Osteocyte (in vitro differentiated cells): ENCODE measurements at regions not wholly inside any gene's neighbourhood (a gene's known extent, or its start where the extent isn't known, plus 50 kb on each side); places are given as distances from the start of the nearest gene placed in this dataset.
A peak's percentile ranks its signal among the peaks of the same experiment; 100 is the strongest.

Source experiments
- DNase-seq: peaks from one replicate; pipeline ENCODE4 v3.0.0; 2021; ENCODE audit warnings: mixed read lengths; ENCODE audit not compliant: unreplicated experiment; ENCODE audit errors: extremely low spot score
- H3K27ac Mint-ChIP-seq: one replicate; pipeline ENCODE4 v1.8.0; 2021; ENCODE audit warnings: mild to moderate bottlenecking, mixed read lengths; ENCODE audit not compliant: unreplicated experiment
- H3K27me3 Mint-ChIP-seq: one replicate; pipeline ENCODE4 v1.8.0; 2021; ENCODE audit warnings: mixed read lengths; ENCODE audit not compliant: unreplicated experiment
- H3K36me3 Mint-ChIP-seq: one replicate; pipeline ENCODE4 v1.8.0; 2021; ENCODE audit warnings: mixed read lengths; ENCODE audit not compliant: unreplicated experiment
- H3K4me1 Mint-ChIP-seq: one replicate; pipeline ENCODE4 v1.8.0; 2021; ENCODE audit warnings: mixed read lengths; ENCODE audit not compliant: unreplicated experiment
- H3K4me3 Mint-ChIP-seq: one replicate; pipeline ENCODE4 v1.8.0; 2021; ENCODE audit warnings: mild to moderate bottlenecking, moderate library complexity, mixed read lengths; ENCODE audit not compliant: unreplicated experiment
- H3K9me3 Mint-ChIP-seq: one replicate; pipeline ENCODE4 v1.8.0; 2021; ENCODE audit warnings: mixed read lengths; ENCODE audit not compliant: unreplicated experiment
- CTCF ChIP-seq: fragments of 200-600 bp; sonication (generic); IDR thresholded peaks from 2 replicates; pipeline ENCODE4 v1.5.0; 2021; ENCODE audit warnings: antibody characterized with exemption, mild to moderate bottlenecking, moderate library complexity

DNA sequence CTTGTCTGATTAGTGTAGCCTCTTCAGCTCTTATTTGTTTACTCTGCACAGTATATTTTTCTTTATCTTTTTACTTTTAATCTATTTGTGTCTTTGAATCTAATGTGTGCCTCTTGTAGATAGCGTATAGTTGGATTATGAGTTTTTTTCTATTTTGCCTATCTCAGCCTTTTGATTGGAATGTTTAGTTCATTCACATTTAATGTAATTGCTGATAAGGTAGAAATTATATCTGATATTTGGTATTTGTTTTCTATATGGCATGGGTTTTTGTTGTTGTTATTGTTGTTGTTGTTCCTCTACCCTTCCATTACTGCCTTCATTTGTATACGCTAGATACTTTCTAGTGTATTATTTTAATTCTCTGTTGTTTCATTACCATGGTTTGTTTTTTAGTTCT, 131.7 kb upstream of the GRIK3 start:
- H3K36me3 Mint-ChIP-seq = no peaks in the 10 kb centered on the region
- H3K9me3 Mint-ChIP-seq = peaks cover 32% of the 10 kb centered on the region
- H3K4me1 Mint-ChIP-seq = no peaks in the 10 kb centered on the region
- no peak for TF ChIP-seq CTCF
- H3K27me3 Mint-ChIP-seq = no peaks in the 10 kb centered on the region
- no peak overlapping the region for H3K27ac Mint-ChIP-seq
- no peak for DNase-seq
- H3K4me3 Mint-ChIP-seq = no peak overlapping the region

DNA sequence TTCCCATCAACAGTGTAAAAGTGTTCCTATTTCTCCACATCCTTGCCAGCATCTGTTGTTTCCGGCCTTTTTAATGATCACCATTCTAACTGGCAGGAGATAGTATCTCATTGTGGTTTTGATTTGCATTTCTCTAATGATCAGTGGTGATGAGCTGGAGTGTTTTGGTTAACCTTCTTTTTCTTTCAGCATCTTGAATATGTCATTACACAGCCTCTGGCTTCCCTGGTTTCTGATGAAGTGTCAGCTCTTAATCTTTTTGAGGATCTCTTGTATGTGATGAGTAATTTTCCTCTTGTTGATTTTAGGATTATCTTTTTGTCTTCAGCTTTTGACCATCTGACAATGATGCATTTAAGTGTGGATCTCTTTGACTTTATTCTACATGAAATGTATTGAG, 133.2 kb upstream of the GRIK3 start:
- no peak overlapping the region for H3K27ac Mint-ChIP-seq
- H3K36me3 Mint-ChIP-seq = no peaks in the 10 kb centered on the region
- no peak for DNase-seq
- peaks cover 20% of the 10 kb centered on the region for H3K9me3 Mint-ChIP-seq
- TF ChIP-seq CTCF = no peak
- H3K4me3 Mint-ChIP-seq = no peak overlapping the region
- no peaks in the 10 kb centered on the region for H3K4me1 Mint-ChIP-seq
- no peaks in the 10 kb centered on the region for H3K27me3 Mint-ChIP-seq

DNA sequence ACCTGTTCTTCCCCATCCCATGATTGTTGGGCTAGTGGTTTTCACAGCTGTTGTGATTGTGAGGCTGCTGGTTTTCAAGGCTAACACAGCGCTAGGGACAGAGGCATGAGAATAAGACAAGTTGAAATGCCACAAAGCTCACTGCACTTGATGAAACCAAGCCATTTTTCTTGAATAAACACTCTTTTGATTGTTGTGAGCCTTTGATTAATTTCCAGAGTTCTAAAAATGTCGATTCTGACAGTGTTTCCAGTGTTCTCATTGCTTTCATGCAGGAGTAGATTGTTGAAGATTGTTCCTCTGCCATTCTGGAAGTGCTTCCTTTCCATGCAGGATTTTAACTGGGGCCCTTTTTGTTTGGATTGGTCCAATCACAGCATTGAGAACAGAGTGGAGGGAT, 134.9 kb upstream of the GRIK3 start:
- TF ChIP-seq CTCF = no peak
- H3K4me3 Mint-ChIP-seq = no peak overlapping the region
- no peaks in the 10 kb centered on the region for H3K4me1 Mint-ChIP-seq
- H3K36me3 Mint-ChIP-seq = no peaks in the 10 kb centered on the region
- DNase-seq = no peak
- H3K27me3 Mint-ChIP-seq = no peaks in the 10 kb centered on the region
- H3K9me3 Mint-ChIP-seq = peaks cover 8% of the 10 kb centered on the region
- H3K27ac Mint-ChIP-seq = no peak overlapping the region

- peak; percentile 53 for DNase-seq
- H3K27me3 Mint-ChIP-seq = no peaks in the 10 kb centered on the region
- H3K4me1 Mint-ChIP-seq = no peaks in the 10 kb centered on the region
- no peak overlapping the region for H3K27ac Mint-ChIP-seq
- TF ChIP-seq CTCF = no peak
- no peaks in the 10 kb centered on the region for H3K36me3 Mint-ChIP-seq
- peaks cover 8% of the 10 kb centered on the region for H3K9me3 Mint-ChIP-seq
- H3K4me3 Mint-ChIP-seq = no peak overlapping the region
Observed at GRCh38 chr1:37169743-37170275, 135.5 kb upstream of the GRIK3 start.

GRCh38 chr1:37171691-37172090, 137.4 kb upstream of the GRIK3 start:
- H3K4me3 Mint-ChIP-seq = no peak overlapping the region
- TF ChIP-seq CTCF = no peak
- no peaks in the 10 kb centered on the region for H3K36me3 Mint-ChIP-seq
- no peaks in the 10 kb centered on the region for H3K4me1 Mint-ChIP-seq
- DNase-seq = peak; percentile 75
- H3K9me3 Mint-ChIP-seq = no peaks in the 10 kb centered on the region
- no peak overlapping the region for H3K27ac Mint-ChIP-seq
- H3K27me3 Mint-ChIP-seq = no peaks in the 10 kb centered on the region
